Neural cell (in vitro differentiated cells): ENCODE measurements at regions not wholly inside any gene's neighbourhood (a gene's known extent, or its start where the extent isn't known, plus 50 kb on each side); places are given as distances from the start of the nearest gene placed in this dataset.

Experiments used
- H2AFZ ChIP-seq: fragments of 200-600, 300-800 bp; sonication (generic), shearing (Covaris generic); 2 replicates; pipeline ENCODE4 v1.6.0; 2014; ENCODE audit warnings: low read depth, mild to moderate bottlenecking, antibody characterized with exemption, low read length, moderate library complexity
- H3F3A ChIP-seq: fragments of 200-600 bp; shearing (Covaris generic); 2 replicates; pipeline ENCODE4 v1.6.1; 2016; ENCODE audit warnings: mild to moderate bottlenecking, moderate library complexity, mixed read lengths, antibody characterized with exemption, low read length; ENCODE audit not compliant: insufficient read depth, poor library complexity, severe bottlenecking
- H3K27ac ChIP-seq: fragments of 200-600, 300-800 bp; sonication (generic), shearing (Covaris generic); 2 replicates; pipeline ENCODE4 v1.5.1; 2014; ENCODE audit warnings: mild to moderate bottlenecking, low read length, moderate library complexity
- H3K27me3 ChIP-seq: fragments of 300-800, 200-600 bp; sonication (generic), shearing (Covaris generic); 2 replicates; pipeline ENCODE4 v1.6.0; 2014; ENCODE audit warnings: mild to moderate bottlenecking, low read depth, low read length, moderate library complexity; ENCODE audit not compliant: insufficient read depth
- H3K36me3 ChIP-seq: fragments of 300-800, 200-600 bp; sonication (generic), shearing (Covaris generic); 2 replicates; pipeline ENCODE4 v1.5.1; 2014; ENCODE audit warnings: mild to moderate bottlenecking, antibody characterized with exemption, low read length, moderate library complexity; ENCODE audit not compliant: insufficient read depth
- H3K4me2 ChIP-seq: fragments of 300-800, 200-600 bp; sonication (generic), shearing (Covaris generic); 2 replicates; pipeline ENCODE4 v1.6.0; 2014; ENCODE audit warnings: mild to moderate bottlenecking, low read length
- H3K4me3 ChIP-seq: fragments of 300-800, 200-600 bp; sonication (generic), shearing (Covaris generic); 2 replicates; pipeline ENCODE4 v1.5.1; 2014; ENCODE audit warnings: mild to moderate bottlenecking, low read length, moderate library complexity
- H3K79me2 ChIP-seq: fragments of 200-600 bp; shearing (Covaris generic); replicated peaks from 2 replicates; pipeline ENCODE4 v1.6.0; 2014; ENCODE audit warnings: mild to moderate bottlenecking, low read length, moderate library complexity; ENCODE audit not compliant: insufficient read depth
- H3K9ac ChIP-seq: fragments of 300-800, 200-600 bp; sonication (generic), shearing (Covaris generic); 2 replicates; pipeline ENCODE4 v1.6.1; 2016; ENCODE audit warnings: mild to moderate bottlenecking, low read length, mixed read lengths
- H3K9me2 ChIP-seq: fragments of 200-600 bp; shearing (Covaris generic); 2 replicates; pipeline ENCODE4 v1.6.1; 2016; ENCODE audit warnings: mild to moderate bottlenecking, low read length, mixed read lengths; ENCODE audit not compliant: insufficient read depth
- H3K9me3 ChIP-seq: fragments of 200-600, 300-800 bp; sonication (generic), shearing (Covaris generic); 2 replicates; pipeline ENCODE4 v1.6.1; 2016; ENCODE audit warnings: mild to moderate bottlenecking, mixed run types, low read length, moderate library complexity, mixed read lengths
- H4K20me1 ChIP-seq: fragments of 200-600 bp; shearing (Covaris generic); 2 replicates; pipeline ENCODE4 v1.6.1; 2016; ENCODE audit warnings: mild to moderate bottlenecking, mixed run types; ENCODE audit not compliant: insufficient read depth
- EP300 ChIP-seq: fragments of 450-650 bp; conservative IDR thresholded peaks from 2 replicates; pipeline ENCODE4 v1.6.1; 2014; ENCODE audit warnings: antibody characterized with exemption, mild to moderate bottlenecking, moderate library complexity; ENCODE audit not compliant: poor library complexity, severe bottlenecking
- EZH2 ChIP-seq: fragments of 200-600, 300-800 bp; shearing (Covaris generic), sonication (generic); IDR thresholded peaks from 2 replicates; pipeline ENCODE4 v1.6.1; 2014; ENCODE audit warnings: antibody characterized with exemption, low read length, borderline replicate concordance, mild to moderate bottlenecking; ENCODE audit not compliant: insufficient read depth, poor library complexity, severe bottlenecking
- MXI1 ChIP-seq: fragments of 450-650 bp; conservative IDR thresholded peaks from 2 replicates; pipeline ENCODE4 v1.6.1; 2014; ENCODE audit warnings: antibody characterized with exemption, mild to moderate bottlenecking; ENCODE audit not compliant: poor library complexity, severe bottlenecking
- POLR2AphosphoS5 ChIP-seq: IDR thresholded peaks from 2 replicates; pipeline ENCODE4 v1.6.1; 2012
- RAD21 ChIP-seq: fragments of 450-650 bp; conservative IDR thresholded peaks from 2 replicates; pipeline ENCODE4 v1.6.1; 2014; ENCODE audit warnings: antibody characterized with exemption, mild to moderate bottlenecking, moderate library complexity
- SMC3 ChIP-seq: fragments of 450-650 bp; conservative IDR thresholded peaks from 2 replicates; pipeline ENCODE4 v1.6.1; 2014; ENCODE audit warnings: antibody characterized with exemption, mild to moderate bottlenecking, moderate library complexity; ENCODE audit not compliant: poor library complexity
- TAF1 ChIP-seq: IDR thresholded peaks from 2 replicates; pipeline ENCODE4 v1.6.1; 2012; ENCODE audit warnings: low read depth
- TF ChIP-seq, protein P1 (sequence below): fragments of 450-650 bp; IDR thresholded peaks from 2 replicates; pipeline ENCODE4 v1.5.1; 2014; ENCODE audit warnings: antibody characterized with exemption, mild to moderate bottlenecking, moderate library complexity; ENCODE audit not compliant: poor library complexity, severe bottlenecking
- TF ChIP-seq, protein P2 (sequence below): IDR thresholded peaks from 2 replicates; pipeline ENCODE4 v1.6.1; 2012; ENCODE audit warnings: borderline replicate concordance

DNA sequence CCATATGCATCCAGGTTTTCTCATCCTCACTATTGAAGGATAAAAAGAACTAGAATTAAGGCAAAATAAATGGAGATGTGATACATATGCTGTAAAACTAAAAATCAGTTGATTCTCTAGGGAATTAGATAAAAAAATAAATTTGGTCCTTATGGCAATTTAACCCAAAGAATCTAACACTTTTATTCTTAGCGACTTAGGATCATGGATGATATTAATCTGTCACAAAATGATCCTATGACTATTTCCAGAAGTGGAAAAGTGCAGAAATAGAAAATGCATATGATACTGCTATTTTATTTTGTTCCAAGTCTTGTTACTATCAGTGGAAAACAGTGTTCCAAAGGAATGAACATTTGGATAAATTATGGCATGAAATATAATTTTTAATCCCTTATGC lies 746.3 kb downstream of the ROBO2 start:
- no peak overlapping the region for H3K27ac ChIP-seq
- no peaks in the 10 kb centered on the region for H3K36me3 ChIP-seq

DNA sequence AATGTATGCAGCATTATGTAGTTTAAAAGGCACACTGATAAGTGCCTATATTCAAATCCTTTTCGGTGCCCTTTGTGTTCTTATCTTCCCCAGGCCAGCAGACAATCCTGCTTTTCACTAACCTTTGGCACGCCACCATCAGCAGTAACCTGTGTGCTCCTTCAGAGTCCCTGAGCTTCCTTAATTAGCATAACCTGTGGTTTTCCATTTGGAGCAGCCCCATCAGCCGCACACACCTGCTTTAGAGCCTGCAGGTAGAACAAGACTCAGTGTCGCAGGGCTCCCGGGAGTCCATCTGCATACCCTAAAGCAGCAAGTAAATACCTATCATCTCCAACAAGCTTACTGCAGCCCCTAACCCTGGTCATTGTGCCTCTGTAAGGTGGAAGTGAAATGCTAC lies 755.1 kb downstream of the ROBO2 start:
- Histone ChIP-seq H2AFZ (no peak overlapping the region), H3K27me3 (no peaks in the 10 kb centered on the region), H3K4me2 (no peak overlapping the region)

More for the DNA sequence above, 746.3 kb downstream of the ROBO2 start:
- no peak for TF ChIP-seq EZH2
- TF ChIP-seq SMC3, result no peak
- TF ChIP-seq RAD21, result no peak
- no peak for TF ChIP-seq TAF1
- no peak for TF ChIP-seq EP300
- TF ChIP-seq, protein P1, sequence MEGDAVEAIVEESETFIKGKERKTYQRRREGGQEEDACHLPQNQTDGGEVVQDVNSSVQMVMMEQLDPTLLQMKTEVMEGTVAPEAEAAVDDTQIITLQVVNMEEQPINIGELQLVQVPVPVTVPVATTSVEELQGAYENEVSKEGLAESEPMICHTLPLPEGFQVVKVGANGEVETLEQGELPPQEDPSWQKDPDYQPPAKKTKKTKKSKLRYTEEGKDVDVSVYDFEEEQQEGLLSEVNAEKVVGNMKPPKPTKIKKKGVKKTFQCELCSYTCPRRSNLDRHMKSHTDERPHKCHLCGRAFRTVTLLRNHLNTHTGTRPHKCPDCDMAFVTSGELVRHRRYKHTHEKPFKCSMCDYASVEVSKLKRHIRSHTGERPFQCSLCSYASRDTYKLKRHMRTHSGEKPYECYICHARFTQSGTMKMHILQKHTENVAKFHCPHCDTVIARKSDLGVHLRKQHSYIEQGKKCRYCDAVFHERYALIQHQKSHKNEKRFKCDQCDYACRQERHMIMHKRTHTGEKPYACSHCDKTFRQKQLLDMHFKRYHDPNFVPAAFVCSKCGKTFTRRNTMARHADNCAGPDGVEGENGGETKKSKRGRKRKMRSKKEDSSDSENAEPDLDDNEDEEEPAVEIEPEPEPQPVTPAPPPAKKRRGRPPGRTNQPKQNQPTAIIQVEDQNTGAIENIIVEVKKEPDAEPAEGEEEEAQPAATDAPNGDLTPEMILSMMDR, result no peak
- TF ChIP-seq MXI1, result no peak
- TF ChIP-seq, protein P2, sequence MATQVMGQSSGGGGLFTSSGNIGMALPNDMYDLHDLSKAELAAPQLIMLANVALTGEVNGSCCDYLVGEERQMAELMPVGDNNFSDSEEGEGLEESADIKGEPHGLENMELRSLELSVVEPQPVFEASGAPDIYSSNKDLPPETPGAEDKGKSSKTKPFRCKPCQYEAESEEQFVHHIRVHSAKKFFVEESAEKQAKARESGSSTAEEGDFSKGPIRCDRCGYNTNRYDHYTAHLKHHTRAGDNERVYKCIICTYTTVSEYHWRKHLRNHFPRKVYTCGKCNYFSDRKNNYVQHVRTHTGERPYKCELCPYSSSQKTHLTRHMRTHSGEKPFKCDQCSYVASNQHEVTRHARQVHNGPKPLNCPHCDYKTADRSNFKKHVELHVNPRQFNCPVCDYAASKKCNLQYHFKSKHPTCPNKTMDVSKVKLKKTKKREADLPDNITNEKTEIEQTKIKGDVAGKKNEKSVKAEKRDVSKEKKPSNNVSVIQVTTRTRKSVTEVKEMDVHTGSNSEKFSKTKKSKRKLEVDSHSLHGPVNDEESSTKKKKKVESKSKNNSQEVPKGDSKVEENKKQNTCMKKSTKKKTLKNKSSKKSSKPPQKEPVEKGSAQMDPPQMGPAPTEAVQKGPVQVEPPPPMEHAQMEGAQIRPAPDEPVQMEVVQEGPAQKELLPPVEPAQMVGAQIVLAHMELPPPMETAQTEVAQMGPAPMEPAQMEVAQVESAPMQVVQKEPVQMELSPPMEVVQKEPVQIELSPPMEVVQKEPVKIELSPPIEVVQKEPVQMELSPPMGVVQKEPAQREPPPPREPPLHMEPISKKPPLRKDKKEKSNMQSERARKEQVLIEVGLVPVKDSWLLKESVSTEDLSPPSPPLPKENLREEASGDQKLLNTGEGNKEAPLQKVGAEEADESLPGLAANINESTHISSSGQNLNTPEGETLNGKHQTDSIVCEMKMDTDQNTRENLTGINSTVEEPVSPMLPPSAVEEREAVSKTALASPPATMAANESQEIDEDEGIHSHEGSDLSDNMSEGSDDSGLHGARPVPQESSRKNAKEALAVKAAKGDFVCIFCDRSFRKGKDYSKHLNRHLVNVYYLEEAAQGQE, result no peak
- no peak for TF ChIP-seq POLR2AphosphoS5
- H3K9me3 ChIP-seq, result no peaks in the 10 kb centered on the region
- no peak overlapping the region for H3K9ac ChIP-seq
- no peaks in the 10 kb centered on the region for H3K9me2 ChIP-seq
- no peaks in the 10 kb centered on the region for H3F3A ChIP-seq
- no peak overlapping the region for H3K4me2 ChIP-seq
- no peak overlapping the region for H2AFZ ChIP-seq
- H3K79me2 ChIP-seq, result no peaks in the 10 kb centered on the region
- no peak overlapping the region for H3K4me3 ChIP-seq
- no peaks in the 10 kb centered on the region for H4K20me1 ChIP-seq
- no peaks in the 10 kb centered on the region for H3K27me3 ChIP-seq

More for the DNA sequence above, 755.1 kb downstream of the ROBO2 start:
- Histone ChIP-seq H3K4me3 (no peak overlapping the region), H3K9me2 (no peaks in the 10 kb centered on the region), H4K20me1 (no peaks in the 10 kb centered on the region), H3K36me3 (no peaks in the 10 kb centered on the region), H3K9ac (no peak overlapping the region), H3K79me2 (no peaks in the 10 kb centered on the region), H3K27ac (no peak overlapping the region), H3K9me3 (no peaks in the 10 kb centered on the region), H3F3A (no peaks in the 10 kb centered on the region)
- TF ChIP-seq, protein P1, result no peak
- TF ChIP-seq MXI1 (no peak), EZH2 (no peak), SMC3 (no peak), TAF1 (no peak)
